ENCODE measurements at regions not wholly inside any gene's neighbourhood (a gene's known extent, or its start where the extent isn't known, plus 50 kb on each side); places are given as distances from the start of the nearest gene placed in this dataset.

- Histone ChIP-seq H3K9me3 (no peaks in the 10 kb centered on the region), H3K4me3 (no peak overlapping the region), H3K36me3 (ENCODE audit: low read depth) (no peaks in the 10 kb centered on the region), H3K4me1 (ENCODE audit: low read depth) (no peaks in the 10 kb centered on the region)
- no peak for TF ChIP-seq CTCF (IDR thresholded peaks at IDR 0.05)
- DNase-seq: no peak
- intact Hi-C loops (cut with DNase I, micrococcal nuclease): no loop called here
- no peak for ATAC-seq
Observed at GRCh38 chr15:47523681-47524475, 193.4 kb upstream of the SEMA6D start.

GRCh38 chr15:47529241-47529640 lies 188.1 kb upstream of the SEMA6D start:
- no peak for ATAC-seq
- no peak overlapping the region for H3K4me3 ChIP-seq
- no peaks in the 10 kb centered on the region for H3K36me3 ChIP-seq (ENCODE audit: low read depth)
- no peaks in the 10 kb centered on the region for H3K9me3 ChIP-seq
- no peak for TF ChIP-seq CTCF (IDR thresholded peaks at IDR 0.05)
- DNase-seq: no peak
- H3K4me1 ChIP-seq (ENCODE audit: low read depth): no peaks in the 10 kb centered on the region
- intact Hi-C loops (cut with DNase I, micrococcal nuclease): no loop called here

GRCh38 chr15:47534673-47535072 lies 182.6 kb upstream of the SEMA6D start:
- Histone ChIP-seq H3K4me1 (ENCODE audit: low read depth) (no peaks in the 10 kb centered on the region), H3K36me3 (ENCODE audit: low read depth) (no peaks in the 10 kb centered on the region), H3K9me3 (no peaks in the 10 kb centered on the region), H3K4me3 (no peak overlapping the region)
- TF ChIP-seq CTCF (IDR thresholded peaks at IDR 0.05): no peak
- intact Hi-C loops (cut with DNase I, micrococcal nuclease): no loop called here
- DNase-seq: no peak
- ATAC-seq: no peak

- H3K4me1 ChIP-seq (ENCODE audit: low read depth): no peaks in the 10 kb centered on the region
- DNase-seq (no peak), ATAC-seq (no peak)
- H3K9me3 ChIP-seq: no peaks in the 10 kb centered on the region
- no peak overlapping the region for H3K4me3 ChIP-seq
- intact Hi-C loops (cut with DNase I, micrococcal nuclease): no loop called here
- TF ChIP-seq CTCF (IDR thresholded peaks at IDR 0.05): no peak
- H3K36me3 ChIP-seq (ENCODE audit: low read depth): no peaks in the 10 kb centered on the region
Observed at GRCh38 chr15:47541562-47541961, 175.7 kb upstream of the SEMA6D start.

- ATAC-seq: no peak
- Histone ChIP-seq H3K36me3 (ENCODE audit: low read depth) (no peaks in the 10 kb centered on the region), H3K4me3 (no peak overlapping the region), H3K4me1 (ENCODE audit: low read depth) (no peaks in the 10 kb centered on the region), H3K9me3 (no peaks in the 10 kb centered on the region)
- intact Hi-C loops (cut with DNase I, micrococcal nuclease): no loop called here
- DNase-seq: no peak
- TF ChIP-seq CTCF (IDR thresholded peaks at IDR 0.05): no peak
Observed at GRCh38 chr15:47542312-47542989, 174.9 kb upstream of the SEMA6D start.
